Neutrophil (primary cell): ENCODE measurements at regions not wholly inside any gene's neighbourhood (a gene's known extent, or its start where the extent isn't known, plus 50 kb on each side); places are given as distances from the start of the nearest gene placed in this dataset.

Experiments used
- H3K27ac ChIP-seq: fragments of 200-600 bp; sonication (generic); 2 replicates; pipeline ENCODE4 v1.5.1; 2016; ENCODE audit warnings: mild to moderate bottlenecking, moderate library complexity
- H3K27me3 ChIP-seq: fragments of 200-600 bp; sonication (generic); 2 replicates; pipeline ENCODE4 v1.6.0; 2016; ENCODE audit warnings: mild to moderate bottlenecking
- H3K36me3 ChIP-seq: fragments of 200-600 bp; sonication (generic); 2 replicates; pipeline ENCODE4 v1.5.1; 2017
- H3K4me1 ChIP-seq, 2 experiments: fragments of 200-600 bp in 1 of 2; sonication (generic) in 1 of 2; 1 replicate in 1 of 2; 2 replicates in 1 of 2; pipeline versions ENCODE4 v1.5.1 to v1.6.1; 2013 to 2016; ENCODE audit warnings: low read depth in 1 of 2, low read length in 1 of 2, mild to moderate bottlenecking in 1 of 2, moderate library complexity in 1 of 2; ENCODE audit not compliant: control insufficient read depth in 1 of 2, insufficient read depth in 1 of 2
- H3K4me3 ChIP-seq, 2 experiments: fragments of 200-600 bp in 1 of 2; sonication (generic) in 1 of 2; 1 replicate in 1 of 2; 2 replicates in 1 of 2; pipeline ENCODE4 v1.5.1; 2013 to 2016; ENCODE audit warnings: low read depth in 1 of 2, low read length in 1 of 2, mild to moderate bottlenecking in 1 of 2, moderate library complexity in 1 of 2
- H3K9me3 ChIP-seq: fragments of 200-600 bp; sonication (generic); 2 replicates; pipeline ENCODE4 v1.5.1; 2016
- TF ChIP-seq, protein P1 (sequence below): fragments of 200-600 bp; sonication (generic); IDR thresholded peaks from 2 replicates; pipeline ENCODE4 v1.5.1; 2016; ENCODE audit warnings: antibody characterized with exemption

DNA sequence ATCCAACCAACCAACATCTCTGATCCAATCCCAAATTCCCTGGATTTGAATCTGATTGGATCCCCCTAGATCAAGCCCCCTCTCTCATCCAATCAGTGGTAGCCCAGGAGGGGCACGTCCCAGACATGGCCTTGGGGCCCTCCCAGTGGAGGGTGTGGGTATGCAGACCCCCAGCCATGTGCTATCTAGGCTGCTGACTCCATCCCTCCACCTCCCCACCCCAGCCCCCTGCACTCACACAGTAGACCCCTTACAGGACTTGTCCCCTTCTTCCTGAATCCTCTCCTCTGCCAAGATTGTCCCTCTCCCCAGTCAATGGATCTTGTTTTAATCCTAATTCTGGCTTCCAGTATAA lies 153.4 kb downstream of the OAT start:
- Histone ChIP-seq H3K4me3 (no peak overlapping the region), H3K9me3 (no peaks in the 10 kb centered on the region), H3K27ac (no peak overlapping the region), H3K4me1 (no peaks in the 10 kb centered on the region), H3K36me3 (no peaks in the 10 kb centered on the region), H3K27me3 (no peaks in the 10 kb centered on the region)
- TF ChIP-seq, protein P1, sequence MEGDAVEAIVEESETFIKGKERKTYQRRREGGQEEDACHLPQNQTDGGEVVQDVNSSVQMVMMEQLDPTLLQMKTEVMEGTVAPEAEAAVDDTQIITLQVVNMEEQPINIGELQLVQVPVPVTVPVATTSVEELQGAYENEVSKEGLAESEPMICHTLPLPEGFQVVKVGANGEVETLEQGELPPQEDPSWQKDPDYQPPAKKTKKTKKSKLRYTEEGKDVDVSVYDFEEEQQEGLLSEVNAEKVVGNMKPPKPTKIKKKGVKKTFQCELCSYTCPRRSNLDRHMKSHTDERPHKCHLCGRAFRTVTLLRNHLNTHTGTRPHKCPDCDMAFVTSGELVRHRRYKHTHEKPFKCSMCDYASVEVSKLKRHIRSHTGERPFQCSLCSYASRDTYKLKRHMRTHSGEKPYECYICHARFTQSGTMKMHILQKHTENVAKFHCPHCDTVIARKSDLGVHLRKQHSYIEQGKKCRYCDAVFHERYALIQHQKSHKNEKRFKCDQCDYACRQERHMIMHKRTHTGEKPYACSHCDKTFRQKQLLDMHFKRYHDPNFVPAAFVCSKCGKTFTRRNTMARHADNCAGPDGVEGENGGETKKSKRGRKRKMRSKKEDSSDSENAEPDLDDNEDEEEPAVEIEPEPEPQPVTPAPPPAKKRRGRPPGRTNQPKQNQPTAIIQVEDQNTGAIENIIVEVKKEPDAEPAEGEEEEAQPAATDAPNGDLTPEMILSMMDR, result no peak

DNA sequence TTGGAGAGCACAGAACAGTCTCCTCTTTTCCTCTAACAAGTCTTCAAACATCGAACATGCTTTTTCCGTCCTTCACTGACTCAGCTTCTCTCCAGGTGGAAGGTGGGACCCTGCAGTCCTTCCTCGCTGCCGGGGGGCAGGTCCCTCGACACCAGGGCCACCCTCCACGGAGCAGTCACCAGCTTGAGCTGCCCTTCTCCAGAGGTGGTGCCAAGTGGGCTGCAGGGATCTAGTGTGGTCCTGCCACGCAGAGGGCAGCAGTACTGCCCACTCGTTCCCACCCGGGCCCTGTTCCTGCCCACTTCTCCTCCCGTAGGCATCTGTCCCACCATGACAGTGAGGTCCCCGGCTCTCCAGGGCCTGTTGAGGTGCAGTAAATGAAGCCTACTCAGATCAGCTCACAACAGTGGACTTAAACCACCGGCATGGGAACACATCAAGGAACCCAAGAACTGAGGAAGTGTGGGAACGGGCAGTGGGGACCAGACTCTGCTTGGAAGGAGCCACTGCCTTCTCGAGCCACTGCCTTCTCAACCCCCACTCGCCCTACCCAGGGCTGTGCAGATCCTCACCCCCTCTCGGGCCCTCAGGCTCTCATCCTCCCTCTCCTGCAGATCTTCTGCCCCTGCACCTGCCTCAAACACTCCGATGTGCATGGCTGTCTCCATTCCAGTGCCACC lies 153.9 kb downstream of the OAT start:
- H3K27me3 ChIP-seq, result no peaks in the 10 kb centered on the region
- TF ChIP-seq, protein P1, result no peak
- H3K36me3 ChIP-seq, result no peaks in the 10 kb centered on the region
- no peak overlapping the region for H3K27ac ChIP-seq
- H3K9me3 ChIP-seq, result no peaks in the 10 kb centered on the region
- no peaks in the 10 kb centered on the region for H3K4me1 ChIP-seq
- no peak overlapping the region for H3K4me3 ChIP-seq

DNA sequence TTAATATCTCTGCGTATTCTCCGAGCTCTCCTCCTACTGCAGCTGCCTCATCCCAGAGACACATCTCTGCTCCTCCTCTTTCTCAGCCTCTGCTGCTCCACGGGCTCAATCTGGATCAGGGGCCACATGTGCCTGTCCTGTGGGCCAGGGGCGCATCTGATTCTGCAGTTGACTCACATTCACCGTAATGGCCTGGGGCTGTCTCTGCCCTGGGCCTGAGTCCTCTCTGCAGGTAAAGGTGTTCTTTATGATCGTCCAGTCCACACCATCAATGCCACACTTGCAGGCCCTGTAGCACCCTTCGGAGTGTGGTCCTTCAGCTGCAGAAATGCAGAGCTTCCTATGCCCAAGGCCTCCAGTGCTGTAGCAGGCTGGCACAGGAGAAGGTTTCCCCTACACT lies 154.5 kb downstream of the OAT start:
- TF ChIP-seq, protein P1, result no peak
- H3K27ac ChIP-seq, result no peak overlapping the region
- H3K4me3 ChIP-seq, result no peak overlapping the region
- H3K4me1 ChIP-seq, result no peaks in the 10 kb centered on the region
- H3K36me3 ChIP-seq, result no peaks in the 10 kb centered on the region
- H3K27me3 ChIP-seq, result no peaks in the 10 kb centered on the region
- no peaks in the 10 kb centered on the region for H3K9me3 ChIP-seq

DNA sequence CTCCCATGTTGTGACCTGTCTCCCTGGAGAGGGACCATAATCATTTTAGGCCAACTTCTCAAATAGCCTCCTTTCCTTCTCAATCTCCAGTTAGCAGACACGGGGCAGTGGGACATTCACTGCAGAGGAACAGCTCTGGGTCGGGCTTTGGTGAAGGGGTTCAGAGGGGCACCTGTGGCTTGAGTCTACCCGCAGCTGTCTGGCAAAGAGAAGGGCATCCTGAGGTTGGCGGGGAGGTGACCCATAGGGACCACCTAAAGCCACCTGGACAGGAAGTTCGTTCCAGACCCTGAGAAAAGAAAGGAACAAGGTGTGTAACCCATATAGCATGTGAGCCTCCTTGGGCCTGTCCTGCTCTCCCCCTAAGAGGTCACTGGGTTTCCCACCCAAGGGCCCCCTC lies 155.0 kb downstream of the OAT start:
- H3K27ac ChIP-seq, result no peak overlapping the region
- H3K9me3 ChIP-seq, result no peaks in the 10 kb centered on the region
- no peak overlapping the region for H3K4me3 ChIP-seq
- TF ChIP-seq, protein P1, result no peak
- no peaks in the 10 kb centered on the region for H3K27me3 ChIP-seq
- H3K36me3 ChIP-seq, result no peaks in the 10 kb centered on the region
- H3K4me1 ChIP-seq, result no peaks in the 10 kb centered on the region

DNA sequence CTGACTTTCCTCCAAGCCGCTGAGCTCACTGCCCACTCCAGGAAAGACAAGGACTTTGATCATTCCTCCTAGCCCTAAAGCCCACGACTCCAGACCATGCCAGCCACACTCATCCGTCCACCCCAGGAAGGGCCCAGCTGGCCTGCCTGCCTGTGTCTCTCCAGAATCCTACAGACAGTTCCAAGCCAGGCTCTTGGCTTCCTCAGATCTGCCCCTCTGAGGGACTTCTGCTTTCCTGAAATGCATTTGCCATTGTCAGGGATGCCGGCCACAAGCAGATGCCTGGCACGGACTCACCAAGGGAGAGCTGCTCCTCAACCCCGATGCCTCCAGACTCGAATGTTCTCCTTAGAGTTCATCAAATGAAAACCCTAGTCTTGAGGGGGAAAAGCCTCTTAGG lies 155.8 kb downstream of the OAT start:
- H3K4me3 ChIP-seq, result no peak overlapping the region
- no peaks in the 10 kb centered on the region for H3K9me3 ChIP-seq
- TF ChIP-seq, protein P1, result no peak
- H3K36me3 ChIP-seq, result no peaks in the 10 kb centered on the region
- H3K4me1 ChIP-seq, result no peaks in the 10 kb centered on the region
- no peaks in the 10 kb centered on the region for H3K27me3 ChIP-seq
- no peak overlapping the region for H3K27ac ChIP-seq
